ENCODE measurements at regions not wholly inside any gene's neighbourhood (a gene's known extent, or its start where the extent isn't known, plus 50 kb on each side); places are given as distances from the start of the nearest gene placed in this dataset.

- DNase-seq (ENCODE audit: insufficient read length): no peak
- no peak for FAIRE-seq
- TF ChIP-seq TAF1 (IDR thresholded peaks at IDR 0.05; ENCODE audit: borderline replicate concordance, low read depth, low read length): no peak
- TF ChIP-seq POLR2A (IDR thresholded peaks at IDR 0.05; ENCODE audit: low read depth, low read length): no peak
- TF ChIP-seq POLR2AphosphoS5 (IDR thresholded peaks at IDR 0.05; ENCODE audit: low read depth, low read length): no peak
Measured at GRCh38 chr5:74295676-74296075, 344.9 kb downstream of the ENC1 start.

GRCh38 chr5:74295141-74295540, 345.4 kb downstream of the ENC1 start:
- TF ChIP-seq TAF1 (IDR thresholded peaks at IDR 0.05; ENCODE audit: borderline replicate concordance, low read depth, low read length) (no peak), POLR2A (IDR thresholded peaks at IDR 0.05; ENCODE audit: low read depth, low read length) (no peak)
- FAIRE-seq (no peak), DNase-seq (ENCODE audit: insufficient read length) (no peak)

- DNase-seq (ENCODE audit: insufficient read length): peak; percentile 5
- peak; percentile 89 for FAIRE-seq
- TF ChIP-seq POLR2A (IDR thresholded peaks at IDR 0.05; ENCODE audit: low read depth, low read length) (no peak), TAF1 (IDR thresholded peaks at IDR 0.05; ENCODE audit: borderline replicate concordance, low read depth, low read length) (no peak), POLR2AphosphoS5 (IDR thresholded peaks at IDR 0.05; ENCODE audit: low read depth, low read length) (no peak)
Measured at GRCh38 chr5:74294231-74294705, 346.3 kb downstream of the ENC1 start.

- no peak for TF ChIP-seq TAF1 (IDR thresholded peaks at IDR 0.05; ENCODE audit: borderline replicate concordance, low read depth, low read length)
- TF ChIP-seq POLR2A (IDR thresholded peaks at IDR 0.05; ENCODE audit: low read depth, low read length): no peak
- no peak for TF ChIP-seq POLR2AphosphoS5 (IDR thresholded peaks at IDR 0.05; ENCODE audit: low read depth, low read length)
- DNase-seq (ENCODE audit: insufficient read length): no peak
- no peak for FAIRE-seq
Measured at GRCh38 chr5:74293182-74293581, 347.3 kb downstream of the ENC1 start.

- FAIRE-seq (no peak), DNase-seq (ENCODE audit: insufficient read length) (no peak)
- TF ChIP-seq POLR2AphosphoS5 (IDR thresholded peaks at IDR 0.05; ENCODE audit: low read depth, low read length): no peak
- TF ChIP-seq POLR2A (IDR thresholded peaks at IDR 0.05; ENCODE audit: low read depth, low read length): no peak
- TF ChIP-seq TAF1 (IDR thresholded peaks at IDR 0.05; ENCODE audit: borderline replicate concordance, low read depth, low read length): no peak
Measured at GRCh38 chr5:74290634-74291241, 349.8 kb downstream of the ENC1 start.

- no peak for TF ChIP-seq TAF1 (IDR thresholded peaks at IDR 0.05; ENCODE audit: borderline replicate concordance, low read depth, low read length)
- no peak for TF ChIP-seq POLR2AphosphoS5 (IDR thresholded peaks at IDR 0.05; ENCODE audit: low read depth, low read length)
- TF ChIP-seq POLR2A (IDR thresholded peaks at IDR 0.05; ENCODE audit: low read depth, low read length): no peak
- no peak for FAIRE-seq
- no peak for DNase-seq (ENCODE audit: insufficient read length)
Measured at GRCh38 chr5:74289691-74290090, 350.8 kb downstream of the ENC1 start.

- FAIRE-seq: peak; percentile 17
- DNase-seq (ENCODE audit: insufficient read length): no peak
- TF ChIP-seq POLR2A (IDR thresholded peaks at IDR 0.05; ENCODE audit: low read depth, low read length): no peak
- TF ChIP-seq TAF1 (IDR thresholded peaks at IDR 0.05; ENCODE audit: borderline replicate concordance, low read depth, low read length): no peak
- TF ChIP-seq POLR2AphosphoS5 (IDR thresholded peaks at IDR 0.05; ENCODE audit: low read depth, low read length): no peak
Measured at GRCh38 chr5:74289238-74289637, 351.3 kb downstream of the ENC1 start.

GRCh38 chr5:74288448-74289108, 351.9 kb downstream of the ENC1 start:
- DNase-seq (ENCODE audit: insufficient read length): no peak
- no peak for FAIRE-seq
- TF ChIP-seq POLR2AphosphoS5 (IDR thresholded peaks at IDR 0.05; ENCODE audit: low read depth, low read length): no peak
- no peak for TF ChIP-seq TAF1 (IDR thresholded peaks at IDR 0.05; ENCODE audit: borderline replicate concordance, low read depth, low read length)
- no peak for TF ChIP-seq POLR2A (IDR thresholded peaks at IDR 0.05; ENCODE audit: low read depth, low read length)

GRCh38 chr5:74288038-74288437, 352.5 kb downstream of the ENC1 start:
- FAIRE-seq (no peak), DNase-seq (ENCODE audit: insufficient read length) (no peak)
- TF ChIP-seq TAF1 (IDR thresholded peaks at IDR 0.05; ENCODE audit: borderline replicate concordance, low read depth, low read length) (no peak), POLR2A (IDR thresholded peaks at IDR 0.05; ENCODE audit: low read depth, low read length) (no peak), POLR2AphosphoS5 (IDR thresholded peaks at IDR 0.05; ENCODE audit: low read depth, low read length) (no peak)

- DNase-seq (ENCODE audit: insufficient read length) (no peak), FAIRE-seq (no peak)
- TF ChIP-seq TAF1 (IDR thresholded peaks at IDR 0.05; ENCODE audit: borderline replicate concordance, low read depth, low read length) (no peak), POLR2A (IDR thresholded peaks at IDR 0.05; ENCODE audit: low read depth, low read length) (no peak), POLR2AphosphoS5 (IDR thresholded peaks at IDR 0.05; ENCODE audit: low read depth, low read length) (no peak)
Measured at GRCh38 chr5:74286734-74287695, 353.5 kb downstream of the ENC1 start.

- TF ChIP-seq TAF1 (IDR thresholded peaks at IDR 0.05; ENCODE audit: borderline replicate concordance, low read depth, low read length): no peak
- no peak for TF ChIP-seq POLR2A (IDR thresholded peaks at IDR 0.05; ENCODE audit: low read depth, low read length)
- no peak for TF ChIP-seq POLR2AphosphoS5 (IDR thresholded peaks at IDR 0.05; ENCODE audit: low read depth, low read length)
- DNase-seq (ENCODE audit: insufficient read length) (no peak), FAIRE-seq (no peak)
Measured at GRCh38 chr5:74285675-74286280, 354.8 kb downstream of the ENC1 start.
